Endothelial cell of umbilical vein (primary cell): ENCODE measurements at regions not wholly inside any gene's neighbourhood (a gene's known extent, or its start where the extent isn't known, plus 50 kb on each side); places are given as distances from the start of the nearest gene placed in this dataset.

Source experiments
- MYC ChIP-seq: IDR thresholded peaks from one replicate; pipeline ENCODE4 v1.6.1; 2011; ENCODE audit warnings: mild to moderate bottlenecking, low read depth, low read length
- POLR2AphosphoS5 ChIP-seq: IDR thresholded peaks from 2 replicates; pipeline ENCODE4 v1.6.1; 2012; ENCODE audit warnings: low read depth, mild to moderate bottlenecking, control low read depth, low read length, moderate library complexity; ENCODE audit not compliant: insufficient read depth
- TF ChIP-seq, protein P1 (sequence below), 2 donors: IDR thresholded peaks; 1 replicate in 1 of 2; 2 replicates in 1 of 2; pipeline ENCODE4 v1.5.1; 2011; ENCODE audit warnings: low read length in 2 of 2, mild to moderate bottlenecking in 2 of 2, moderate library complexity in 2 of 2, control low read depth in 1 of 2, inconsistent platforms in 1 of 2, low read depth in 1 of 2; ENCODE audit not compliant: insufficient read depth in 1 of 2; ENCODE audit errors: extremely low read depth in 1 of 2

GRCh38 chr1:29959356-29959755, 723.0 kb downstream of the PTPRU start:
- TF ChIP-seq MYC = no peak
- TF ChIP-seq, protein P1, sequence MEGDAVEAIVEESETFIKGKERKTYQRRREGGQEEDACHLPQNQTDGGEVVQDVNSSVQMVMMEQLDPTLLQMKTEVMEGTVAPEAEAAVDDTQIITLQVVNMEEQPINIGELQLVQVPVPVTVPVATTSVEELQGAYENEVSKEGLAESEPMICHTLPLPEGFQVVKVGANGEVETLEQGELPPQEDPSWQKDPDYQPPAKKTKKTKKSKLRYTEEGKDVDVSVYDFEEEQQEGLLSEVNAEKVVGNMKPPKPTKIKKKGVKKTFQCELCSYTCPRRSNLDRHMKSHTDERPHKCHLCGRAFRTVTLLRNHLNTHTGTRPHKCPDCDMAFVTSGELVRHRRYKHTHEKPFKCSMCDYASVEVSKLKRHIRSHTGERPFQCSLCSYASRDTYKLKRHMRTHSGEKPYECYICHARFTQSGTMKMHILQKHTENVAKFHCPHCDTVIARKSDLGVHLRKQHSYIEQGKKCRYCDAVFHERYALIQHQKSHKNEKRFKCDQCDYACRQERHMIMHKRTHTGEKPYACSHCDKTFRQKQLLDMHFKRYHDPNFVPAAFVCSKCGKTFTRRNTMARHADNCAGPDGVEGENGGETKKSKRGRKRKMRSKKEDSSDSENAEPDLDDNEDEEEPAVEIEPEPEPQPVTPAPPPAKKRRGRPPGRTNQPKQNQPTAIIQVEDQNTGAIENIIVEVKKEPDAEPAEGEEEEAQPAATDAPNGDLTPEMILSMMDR (IDR thresholded peaks at IDR 0.05; ENCODE audit: extremely low read depth in 1 of 2, insufficient read depth in 1 of 2, low read depth in 1 of 2, low read length in 2 of 2) = no peak
- no peak for TF ChIP-seq POLR2AphosphoS5
